ENCODE measurements at regions not wholly inside any gene's neighbourhood (a gene's known extent, or its start where the extent isn't known, plus 50 kb on each side); places are given as distances from the start of the nearest gene placed in this dataset.

DNA sequence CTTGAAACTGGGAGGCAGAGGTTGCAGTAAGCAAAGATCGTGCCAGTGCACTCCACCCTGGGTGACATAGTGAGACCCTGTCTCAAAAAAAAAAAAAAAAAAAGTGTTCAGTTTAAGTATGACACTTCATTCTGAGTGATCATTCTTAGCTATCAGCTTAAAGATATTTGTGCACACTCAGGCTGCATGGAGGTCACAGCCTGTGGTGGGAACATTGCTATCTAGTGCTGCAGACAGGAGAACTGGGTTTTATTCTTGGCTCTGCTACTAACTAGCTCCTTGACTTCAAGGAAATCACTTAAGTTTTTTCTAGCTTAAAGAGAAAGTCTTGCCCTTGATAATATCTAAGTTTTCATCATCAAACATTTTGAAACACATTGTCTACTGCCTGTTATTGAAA, 391.3 kb upstream of the CDH7 start:
- TF ChIP-seq, protein P1, sequence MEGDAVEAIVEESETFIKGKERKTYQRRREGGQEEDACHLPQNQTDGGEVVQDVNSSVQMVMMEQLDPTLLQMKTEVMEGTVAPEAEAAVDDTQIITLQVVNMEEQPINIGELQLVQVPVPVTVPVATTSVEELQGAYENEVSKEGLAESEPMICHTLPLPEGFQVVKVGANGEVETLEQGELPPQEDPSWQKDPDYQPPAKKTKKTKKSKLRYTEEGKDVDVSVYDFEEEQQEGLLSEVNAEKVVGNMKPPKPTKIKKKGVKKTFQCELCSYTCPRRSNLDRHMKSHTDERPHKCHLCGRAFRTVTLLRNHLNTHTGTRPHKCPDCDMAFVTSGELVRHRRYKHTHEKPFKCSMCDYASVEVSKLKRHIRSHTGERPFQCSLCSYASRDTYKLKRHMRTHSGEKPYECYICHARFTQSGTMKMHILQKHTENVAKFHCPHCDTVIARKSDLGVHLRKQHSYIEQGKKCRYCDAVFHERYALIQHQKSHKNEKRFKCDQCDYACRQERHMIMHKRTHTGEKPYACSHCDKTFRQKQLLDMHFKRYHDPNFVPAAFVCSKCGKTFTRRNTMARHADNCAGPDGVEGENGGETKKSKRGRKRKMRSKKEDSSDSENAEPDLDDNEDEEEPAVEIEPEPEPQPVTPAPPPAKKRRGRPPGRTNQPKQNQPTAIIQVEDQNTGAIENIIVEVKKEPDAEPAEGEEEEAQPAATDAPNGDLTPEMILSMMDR (IDR thresholded peaks at IDR 0.05; ENCODE audit: low read depth, low read length, poor library complexity, severe bottlenecking): no peak
- no peak for TF ChIP-seq EZH2phosphoT487 (IDR thresholded peaks at IDR 0.05; ENCODE audit: borderline replicate concordance, low read length)
